SK-N-SH treated with all-trans-retinoic acid at 6 μM for 48 hours (cell line): ENCODE measurements at regions not wholly inside any gene's neighbourhood (a gene's known extent, or its start where the extent isn't known, plus 50 kb on each side); places are given as distances from the start of the nearest gene placed in this dataset.

Experiments
- ARNTL ChIP-seq: fragments of 450-650 bp; formaldehyde crosslinking; IDR thresholded peaks from 2 replicates; pipeline ENCODE4 v1.5.0; 2020; ENCODE audit warnings: low read depth, mild to moderate bottlenecking, moderate library complexity, borderline replicate concordance
- CSRNP3 ChIP-seq: fragments of 250-450 bp; sonication (Bioruptor Pico); IDR thresholded peaks from 2 replicates; pipeline ENCODE4 v1.5.1; 2021; ENCODE audit warnings: mild to moderate bottlenecking, moderate library complexity
- RARB ChIP-seq: fragments of 250-450 bp; sonication (Bioruptor Pico); IDR thresholded peaks from 2 replicates; pipeline ENCODE4 v1.8.0; 2021; ENCODE audit warnings: mild to moderate bottlenecking, moderate library complexity
- ZFP3 ChIP-seq: fragments of 250-450 bp; sonication (Bioruptor Pico); IDR thresholded peaks from 2 replicates; pipeline ENCODE4 v1.5.0; 2020; ENCODE audit warnings: mild to moderate bottlenecking, moderate library complexity

DNA sequence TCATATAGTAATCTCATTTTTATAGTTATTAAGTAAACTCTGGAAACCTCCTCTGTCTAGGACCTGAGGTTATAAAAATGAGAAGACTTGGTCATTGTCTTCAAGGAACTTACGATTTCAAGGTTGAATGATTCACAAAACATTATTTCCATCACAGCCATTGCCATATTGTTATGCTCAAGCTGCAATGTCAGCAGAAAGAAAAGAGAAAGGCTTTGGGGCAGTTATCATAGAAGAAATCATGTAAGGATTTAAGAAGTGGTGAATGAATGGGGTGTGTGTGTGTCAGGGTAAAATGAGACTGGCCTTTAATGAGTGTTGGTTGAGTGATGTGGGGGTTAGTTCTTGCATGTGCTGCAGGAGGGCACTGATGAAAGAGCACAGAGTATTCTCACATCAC, 346.8 kb downstream of the SQOR start:
- TF ChIP-seq ZFP3 (no peak), ARNTL (CRISPR knock-in tag) (no peak), RARB (CRISPR knock-in tag) (no peak), CSRNP3 (CRISPR knock-in tag) (no peak)
